HUES64 (cell line): ENCODE measurements at regions not wholly inside any gene's neighbourhood (a gene's known extent, or its start where the extent isn't known, plus 50 kb on each side); places are given as distances from the start of the nearest gene placed in this dataset.

Experiments
- H3K27ac ChIP-seq: 2 replicates; pipeline ENCODE4 v1.7.0; 2013; ENCODE audit warnings: low read depth, low read length, inconsistent platforms
- H3K27me3 ChIP-seq: 2 replicates; pipeline ENCODE4 v1.6.1; 2013; ENCODE audit warnings: mild to moderate bottlenecking, low read length; ENCODE audit not compliant: insufficient read depth
- H3K36me3 ChIP-seq: 2 replicates; pipeline ENCODE4 v1.6.1; 2013; ENCODE audit warnings: mild to moderate bottlenecking, low read length; ENCODE audit not compliant: insufficient read depth
- H3K4me1 ChIP-seq: 2 replicates; pipeline ENCODE4 v1.6.1; 2013; ENCODE audit warnings: mild to moderate bottlenecking, low read length, moderate library complexity; ENCODE audit not compliant: insufficient read depth
- H3K4me3 ChIP-seq: 2 replicates; pipeline ENCODE4 v1.5.1; 2013; ENCODE audit warnings: mild to moderate bottlenecking, low read length, moderate library complexity
- H3K9ac ChIP-seq: 2 replicates; pipeline ENCODE4 v1.6.1; 2013; ENCODE audit warnings: mild to moderate bottlenecking, low read depth, low read length
- H3K9me3 ChIP-seq: 2 replicates; pipeline ENCODE4 v1.6.1; 2013; ENCODE audit warnings: low read depth, low read length; ENCODE audit not compliant: insufficient read depth
- WGBS: fragments of 150-250, 120-280 bp; methylation state at CpG from one replicate; pipeline ENCODE4 v1.1.7; 2013; ENCODE audit warnings: missing lambda C conversion rate; 5-methylcytosine and 5-hydroxymethylcytosine counted together

DNA sequence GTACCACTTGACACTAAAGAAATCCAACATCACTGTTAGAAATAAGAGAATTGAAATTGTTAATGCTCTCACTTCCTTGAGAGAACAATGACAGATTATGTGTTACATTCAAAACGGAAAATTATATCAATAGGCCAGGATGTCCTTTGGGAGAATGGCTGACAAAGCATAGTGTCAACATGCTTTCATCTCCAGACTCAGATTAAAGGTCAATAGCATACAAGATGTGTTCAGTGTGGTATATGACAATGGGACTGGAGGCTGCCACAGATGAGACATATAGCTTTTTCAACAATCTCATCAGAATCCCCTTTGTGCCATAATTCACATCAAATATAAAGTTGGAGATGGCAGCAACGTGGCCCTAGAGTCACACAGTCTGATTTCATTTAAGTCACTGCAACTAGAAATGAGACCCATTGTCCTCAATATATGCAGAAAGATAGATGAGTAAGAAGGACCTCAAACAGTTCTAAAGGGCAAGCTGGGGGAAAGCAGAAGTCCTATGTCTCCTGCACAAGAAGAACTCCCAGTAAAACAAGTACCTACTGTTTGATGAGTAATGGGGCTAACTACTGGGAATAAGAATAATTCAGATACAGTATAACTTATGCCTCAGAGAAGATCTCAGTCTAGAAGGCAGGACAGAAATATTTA is 327.9 kb downstream of the TTLL7 start:
- H3K9ac ChIP-seq, result no peak overlapping the region
- no peak overlapping the region for H3K4me3 ChIP-seq
- 100% methylated on average over 2 of the region's 2 CpGs for WGBS
- no peaks in the 10 kb centered on the region for H3K4me1 ChIP-seq
- no peaks in the 10 kb centered on the region for H3K27me3 ChIP-seq
- peaks cover 6% of the 10 kb centered on the region; the same call in 1 of the 2 replicates for H3K9me3 ChIP-seq
- no peaks in the 10 kb centered on the region for H3K36me3 ChIP-seq
- no peak overlapping the region for H3K27ac ChIP-seq

- Histone ChIP-seq H3K36me3 (no peaks in the 10 kb centered on the region), H3K4me3 (no peak overlapping the region), H3K4me1 (peaks cover 15% of the 10 kb centered on the region), H3K27me3 (no peaks in the 10 kb centered on the region), H3K9me3 (no peaks in the 10 kb centered on the region), H3K27ac (no peak overlapping the region), H3K9ac (no peak overlapping the region)
- WGBS, result 96% methylated on average over 5 of the region's 5 CpGs
Measured at GRCh38 chr1:83641796-83642443, 357.0 kb downstream of the TTLL7 start.

- H3K36me3 ChIP-seq, result no peaks in the 10 kb centered on the region
- 56% methylated on average over 3 of the region's 5 CpGs for WGBS
- no peaks in the 10 kb centered on the region for H3K9me3 ChIP-seq
- H3K4me1 ChIP-seq, result peaks cover 15% of the 10 kb centered on the region
- no peak overlapping the region for H3K27ac ChIP-seq
- H3K4me3 ChIP-seq, result no peak overlapping the region
- H3K27me3 ChIP-seq, result no peaks in the 10 kb centered on the region
- no peak overlapping the region for H3K9ac ChIP-seq
Measured at GRCh38 chr1:83641206-83641658, 357.7 kb downstream of the TTLL7 start.

- Histone ChIP-seq H3K4me1 (peaks cover 15% of the 10 kb centered on the region), H3K9ac (no peak overlapping the region), H3K9me3 (no peaks in the 10 kb centered on the region), H3K4me3 (no peak overlapping the region), H3K36me3 (no peaks in the 10 kb centered on the region), H3K27me3 (no peaks in the 10 kb centered on the region), H3K27ac (no peak overlapping the region)
- WGBS, result 84% methylated on average over 2 of the region's 3 CpGs
Measured at GRCh38 chr1:83639785-83640184, 359.1 kb downstream of the TTLL7 start.

GRCh38 chr1:83637586-83637985 is 361.3 kb downstream of the TTLL7 start:
- Histone ChIP-seq H3K9me3 (no peaks in the 10 kb centered on the region), H3K4me3 (no peak overlapping the region), H3K27me3 (no peaks in the 10 kb centered on the region), H3K4me1 (peaks cover 15% of the 10 kb centered on the region), H3K36me3 (no peaks in the 10 kb centered on the region), H3K9ac (no peak overlapping the region), H3K27ac (no peak overlapping the region)

DNA sequence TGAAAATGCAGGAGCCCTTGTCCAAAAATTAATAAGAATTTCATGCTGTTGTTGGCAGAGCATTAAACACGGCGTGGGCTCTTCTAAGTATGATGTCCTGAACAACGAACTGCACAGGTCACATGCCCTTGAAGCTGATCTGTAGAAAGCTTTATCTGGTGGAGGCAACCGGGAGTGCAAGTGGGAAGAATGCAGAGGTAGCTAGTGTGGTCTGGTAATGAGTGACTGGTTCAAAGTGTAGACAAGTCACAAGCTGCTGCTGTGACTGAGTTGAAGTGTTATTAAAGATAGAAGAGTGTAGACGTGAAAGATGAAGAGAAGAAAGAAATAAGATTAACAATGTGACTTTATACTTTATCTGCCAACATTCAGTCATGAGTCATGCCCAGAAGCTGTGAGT is 361.9 kb downstream of the TTLL7 start:
- no peak overlapping the region for H3K9ac ChIP-seq
- peaks cover 15% of the 10 kb centered on the region for H3K4me1 ChIP-seq
- H3K27me3 ChIP-seq, result no peaks in the 10 kb centered on the region
- H3K36me3 ChIP-seq, result no peaks in the 10 kb centered on the region
- no peak overlapping the region for H3K27ac ChIP-seq
- no peaks in the 10 kb centered on the region for H3K9me3 ChIP-seq
- WGBS, result 91% methylated on average over 5 of the region's 5 CpGs
- no peak overlapping the region for H3K4me3 ChIP-seq

- no peak overlapping the region for H3K4me3 ChIP-seq
- H3K27ac ChIP-seq, result no peak overlapping the region
- H3K9me3 ChIP-seq, result no peaks in the 10 kb centered on the region
- H3K36me3 ChIP-seq, result no peaks in the 10 kb centered on the region
- H3K27me3 ChIP-seq, result no peaks in the 10 kb centered on the region
- peaks cover 6% of the 10 kb centered on the region; the same call in 1 of the 2 replicates for H3K4me1 ChIP-seq
- WGBS, result 100% methylated on average over 1 of the region's 1 CpG
- H3K9ac ChIP-seq, result no peak overlapping the region
Measured at GRCh38 chr1:83632906-83633305, 366.0 kb downstream of the TTLL7 start.

DNA sequence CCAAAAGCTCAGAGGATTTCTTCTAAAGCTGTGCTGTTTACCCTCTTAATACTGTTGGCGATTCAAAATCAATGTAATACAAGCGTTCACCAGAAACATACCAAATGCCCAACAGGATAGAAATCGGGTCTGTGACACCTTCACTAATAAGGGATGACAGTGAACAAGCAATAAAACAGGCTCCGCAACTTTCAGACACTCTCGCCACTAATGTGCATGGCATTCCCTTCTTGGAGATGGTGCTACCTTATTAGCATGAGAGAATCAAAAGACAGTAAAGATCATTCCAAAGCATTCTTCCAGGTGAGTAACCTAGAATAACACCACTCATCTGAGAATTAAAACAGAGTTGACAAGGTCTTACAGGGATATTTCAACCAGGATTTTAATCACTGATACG is 367.1 kb downstream of the TTLL7 start:
- WGBS, result 97% methylated on average over 6 of the region's 6 CpGs
- peaks cover 6% of the 10 kb centered on the region; the same call in 1 of the 2 replicates for H3K4me1 ChIP-seq
- H3K4me3 ChIP-seq, result no peak overlapping the region
- H3K27ac ChIP-seq, result no peak overlapping the region
- H3K9ac ChIP-seq, result no peak overlapping the region
- H3K36me3 ChIP-seq, result no peaks in the 10 kb centered on the region
- no peaks in the 10 kb centered on the region for H3K27me3 ChIP-seq
- no peaks in the 10 kb centered on the region for H3K9me3 ChIP-seq

GRCh38 chr1:83627045-83627444 is 371.9 kb downstream of the TTLL7 start:
- H3K4me3 ChIP-seq, result no peak overlapping the region
- no peak overlapping the region for H3K27ac ChIP-seq
- H3K36me3 ChIP-seq, result no peaks in the 10 kb centered on the region
- H3K27me3 ChIP-seq, result no peaks in the 10 kb centered on the region
- no peaks in the 10 kb centered on the region for H3K9me3 ChIP-seq
- H3K4me1 ChIP-seq, result 0 out of 2 replicates have a peak, but pooled peaks cover 6% of the 10 kb centered on the region
- no peak overlapping the region for H3K9ac ChIP-seq
- 96% methylated on average over 1 of the region's 1 CpG for WGBS

GRCh38 chr1:83626603-83627002 is 372.3 kb downstream of the TTLL7 start:
- WGBS, result 86% methylated on average over 1 of the region's 1 CpG
- H3K4me3 ChIP-seq, result no peak overlapping the region
- H3K36me3 ChIP-seq, result no peaks in the 10 kb centered on the region
- H3K27ac ChIP-seq, result no peak overlapping the region
- H3K4me1 ChIP-seq, result 0 out of 2 replicates have a peak, but pooled peaks cover 4% of the 10 kb centered on the region
- no peaks in the 10 kb centered on the region for H3K9me3 ChIP-seq
- H3K27me3 ChIP-seq, result no peaks in the 10 kb centered on the region
- no peak overlapping the region for H3K9ac ChIP-seq

- Histone ChIP-seq H3K9ac (no peak overlapping the region), H3K27ac (no peak overlapping the region), H3K4me1 (no peaks in the 10 kb centered on the region), H3K9me3 (no peaks in the 10 kb centered on the region), H3K27me3 (no peaks in the 10 kb centered on the region), H3K4me3 (no peak overlapping the region), H3K36me3 (no peaks in the 10 kb centered on the region)
- WGBS, result 94% methylated on average over 3 of the region's 3 CpGs
Measured at GRCh38 chr1:83625646-83626045, 373.3 kb downstream of the TTLL7 start.
